ENCODE measurements at regions not wholly inside any gene's neighbourhood (a gene's known extent, or its start where the extent isn't known, plus 50 kb on each side); places are given as distances from the start of the nearest gene placed in this dataset.
"Not testable (repeated sequence)": the region's sequence is repeated elsewhere in the genome, so short reads cannot be mapped to it uniquely, and the experiment has no call there.

- DNase-seq (ENCODE audit: low read depth in 3 of 3) = no peak
These were observed 50.1 kb upstream of the ZNF608 start for GRCh38 chr5:124796495-124796894.

- DNase-seq (ENCODE audit: low read depth in 3 of 3) = no peak
These were observed 51.2 kb upstream of the ZNF608 start for GRCh38 chr5:124797665-124798087.

GRCh38 chr5:124798890-124799289 is 52.5 kb upstream of the ZNF608 start:
- DNase-seq (ENCODE audit: low read depth in 3 of 3) = no peak

DNA sequence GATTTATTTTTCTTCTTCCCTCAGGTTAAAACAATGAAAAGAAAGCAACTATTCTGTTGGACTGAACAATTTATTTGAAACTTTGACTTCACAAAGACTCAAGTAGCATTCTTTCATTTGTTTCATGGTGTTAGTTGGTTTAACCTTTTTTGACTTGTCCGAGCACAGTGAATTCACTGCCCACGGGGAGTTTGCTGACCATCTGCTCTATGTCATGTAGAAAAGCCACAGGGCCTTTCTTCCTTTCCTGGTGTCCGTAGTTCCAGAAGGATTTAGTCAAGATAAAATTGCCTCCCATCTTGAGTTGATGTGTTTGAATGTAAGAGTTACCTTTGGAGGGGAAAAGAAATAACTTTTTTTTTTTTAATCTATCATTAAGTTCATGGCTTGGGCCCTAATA is 55.1 kb upstream of the ZNF608 start:
- no peak for DNase-seq (ENCODE audit: low read depth in 3 of 3)

DNA sequence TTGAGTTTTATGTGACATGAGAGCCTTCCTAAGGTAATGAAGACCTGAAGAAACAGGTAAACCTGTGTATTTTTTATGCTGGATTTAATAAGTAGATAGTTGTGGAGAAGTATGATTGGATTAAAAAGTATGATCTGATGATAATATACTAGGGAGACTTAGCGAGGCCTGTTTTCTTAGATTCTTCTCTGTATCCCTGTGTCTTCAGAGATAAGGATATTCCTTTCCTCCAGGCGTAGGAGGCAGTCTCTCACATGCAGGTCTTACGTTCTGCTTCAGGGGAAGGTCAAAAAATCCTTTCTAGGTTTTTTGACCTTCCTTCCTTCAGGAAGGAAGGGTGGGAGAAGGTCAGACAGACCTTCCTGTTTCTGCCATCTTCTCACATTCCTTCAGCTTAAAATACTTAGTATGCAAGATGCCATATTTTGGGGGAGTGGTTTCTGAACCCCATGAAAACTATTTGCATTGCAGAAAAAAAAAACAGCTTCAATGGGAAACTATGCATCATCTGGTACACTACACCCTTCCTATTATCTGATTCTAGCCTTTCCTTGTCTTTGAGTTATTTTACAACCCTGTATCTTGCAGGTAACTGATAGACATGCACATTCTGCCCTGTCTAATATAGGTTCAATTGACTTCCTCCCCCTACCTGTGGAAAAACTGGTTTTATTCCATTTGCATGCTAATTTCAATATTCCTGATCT is 57.3 kb upstream of the ZNF608 start:
- no peak for DNase-seq (ENCODE audit: low read depth in 3 of 3)

GRCh38 chr5:124806026-124806372 is 59.6 kb upstream of the ZNF608 start:
- no peak for DNase-seq (ENCODE audit: low read depth in 3 of 3)

DNA sequence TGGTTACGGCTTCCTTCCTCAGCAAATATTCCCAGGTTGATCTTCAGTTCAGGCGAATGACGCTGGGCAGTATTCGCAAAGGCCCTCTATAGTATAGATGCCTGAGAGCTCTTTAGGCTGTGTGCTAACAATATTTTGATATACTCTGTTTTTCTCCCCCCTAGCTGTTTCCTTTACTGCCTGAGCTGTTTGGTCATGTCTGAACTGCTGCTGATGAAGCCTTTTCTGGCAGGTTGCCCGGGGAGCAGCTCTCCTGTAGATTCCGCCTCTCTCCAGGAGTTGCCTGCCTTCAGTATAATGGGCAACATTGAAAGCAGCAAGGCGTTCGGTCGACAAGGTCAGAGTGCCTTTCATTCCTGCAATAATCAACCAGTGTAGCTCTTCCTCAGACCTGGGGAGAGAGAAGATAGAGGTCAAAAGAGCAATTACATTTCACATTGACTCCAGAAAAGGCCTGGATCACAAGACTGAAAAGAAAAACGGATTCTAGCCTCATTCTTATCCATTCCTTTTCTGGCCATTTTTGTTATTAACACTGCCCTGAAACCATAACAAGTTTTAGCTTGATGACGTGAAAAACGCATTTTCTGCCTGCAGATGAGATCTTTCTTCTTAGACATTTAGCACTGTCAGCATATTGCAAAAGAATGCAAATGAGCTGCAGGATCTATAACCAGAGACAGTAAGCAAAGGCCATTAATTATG is 60.1 kb upstream of the ZNF608 start:
- DNase-seq (ENCODE audit: low read depth in 3 of 3) = no peak

- DNase-seq (ENCODE audit: low read depth in 3 of 3) = no peak
These were observed 62.4 kb upstream of the ZNF608 start for GRCh38 chr5:124808842-124809268.

GRCh38 chr5:124810396-124811006 is 64.1 kb upstream of the ZNF608 start:
- no peak for DNase-seq (ENCODE audit: low read depth in 3 of 3)

GRCh38 chr5:124812771-124813358 is 66.4 kb upstream of the ZNF608 start:
- DNase-seq (ENCODE audit: low read depth in 3 of 3) = no peak

GRCh38 chr5:124816381-124816780 is 69.9 kb upstream of the ZNF608 start:
- no peak for DNase-seq (ENCODE audit: low read depth in 3 of 3)

DNA sequence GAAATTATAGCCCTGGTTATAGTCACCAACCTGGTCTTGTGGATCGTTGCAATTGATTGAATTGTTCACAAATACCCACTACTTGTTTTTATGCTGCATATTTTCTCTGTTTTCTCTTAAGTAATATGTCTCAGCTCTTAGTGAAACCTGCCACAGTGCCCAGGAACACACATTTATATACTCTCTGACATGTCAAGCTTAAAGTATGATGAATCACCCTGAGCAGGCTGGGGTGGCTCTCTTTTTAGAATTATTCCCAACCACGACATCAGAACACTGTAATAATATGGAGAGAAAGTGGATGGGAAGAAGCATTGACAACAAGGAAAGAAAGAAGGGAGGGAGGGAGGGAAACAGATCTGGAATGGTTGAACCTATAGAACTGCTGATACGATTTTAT is 72.8 kb upstream of the ZNF608 start:
- no peak for DNase-seq (ENCODE audit: low read depth in 3 of 3)

- DNase-seq (ENCODE audit: low read depth in 3 of 3) = no peak
These were observed 76.2 kb upstream of the ZNF608 start for GRCh38 chr5:124822647-124823046.

GRCh38 chr5:124823380-124823779 is 76.9 kb upstream of the ZNF608 start:
- no peak for DNase-seq (ENCODE audit: low read depth in 3 of 3)

DNA sequence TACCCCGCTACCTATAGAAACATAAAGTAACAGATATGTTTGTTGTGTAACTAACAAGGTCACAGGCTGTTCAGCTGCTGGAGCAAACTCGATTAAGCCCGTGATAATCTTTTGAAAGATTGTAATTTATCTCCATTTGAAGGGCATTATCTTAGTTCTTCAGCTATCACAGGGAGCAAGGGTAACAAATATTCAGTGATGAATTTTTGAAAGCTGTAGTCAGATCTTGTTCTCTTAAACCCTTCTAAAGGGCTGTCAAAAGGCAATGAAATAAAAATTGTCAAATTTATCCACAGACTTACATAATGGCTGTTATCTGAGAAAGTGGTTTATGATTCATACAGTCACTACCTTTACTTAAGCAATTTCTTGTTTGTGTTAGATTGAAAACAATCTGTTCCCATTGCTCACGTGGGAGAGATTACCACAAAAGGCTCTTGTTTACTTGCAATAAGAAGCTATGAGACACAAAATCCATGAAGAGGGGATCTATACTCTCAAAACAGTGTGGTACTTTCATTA is 78.3 kb upstream of the ZNF608 start:
- no peak for DNase-seq (ENCODE audit: low read depth in 3 of 3)

DNA sequence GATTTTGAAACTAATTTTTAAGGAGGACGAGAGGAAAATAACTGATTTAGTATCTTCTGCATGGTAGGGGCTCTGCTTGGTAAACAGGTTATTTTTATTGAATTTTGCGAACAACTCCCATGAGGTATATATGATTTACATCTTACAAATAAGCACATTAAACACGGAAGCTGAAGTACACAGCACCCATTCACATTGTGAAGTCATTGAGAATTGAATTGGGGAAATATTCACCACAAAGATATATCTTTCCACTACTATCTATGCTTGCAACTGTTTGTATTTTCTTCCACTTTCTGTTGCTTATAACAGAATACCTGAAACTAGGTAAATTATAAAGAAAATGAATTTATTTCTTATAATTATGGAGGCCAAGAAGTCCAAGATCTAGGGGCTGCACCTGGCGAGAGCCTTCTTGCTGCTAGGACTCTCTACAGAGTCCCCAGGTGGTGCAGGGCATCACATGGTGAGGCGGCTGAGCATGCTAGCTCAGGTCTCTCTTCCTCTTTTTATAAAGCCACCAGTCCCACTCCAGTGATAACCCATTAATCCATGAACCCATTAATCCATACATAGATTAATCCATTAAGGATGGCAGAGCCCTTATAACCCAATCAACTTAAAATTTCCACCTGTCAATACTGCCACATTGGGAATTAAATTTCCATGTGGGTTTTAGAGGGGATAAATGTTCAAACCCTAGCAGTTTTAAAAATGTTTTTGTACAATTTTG is 79.0 kb upstream of the ZNF608 start:
- no peak for DNase-seq (ENCODE audit: low read depth in 3 of 3)

DNA sequence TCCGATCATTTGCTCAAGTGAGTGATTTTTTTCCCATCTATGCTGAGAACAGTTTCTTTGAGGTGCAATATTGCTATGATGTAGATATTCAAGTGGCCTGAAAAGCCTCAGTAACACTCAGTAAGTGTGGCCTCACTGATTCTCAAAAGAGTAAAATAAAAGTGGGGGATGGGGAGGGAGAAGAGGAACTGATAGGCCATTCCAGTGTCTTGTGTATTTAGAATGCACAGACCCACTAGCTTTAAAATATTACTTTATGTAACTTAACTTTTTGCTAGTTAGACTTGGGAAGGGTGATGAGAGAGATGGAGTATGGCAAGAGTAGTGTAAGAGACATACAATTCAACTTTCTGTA is 79.5 kb upstream of the ZNF608 start:
- no peak for DNase-seq (ENCODE audit: low read depth in 3 of 3)

DNA sequence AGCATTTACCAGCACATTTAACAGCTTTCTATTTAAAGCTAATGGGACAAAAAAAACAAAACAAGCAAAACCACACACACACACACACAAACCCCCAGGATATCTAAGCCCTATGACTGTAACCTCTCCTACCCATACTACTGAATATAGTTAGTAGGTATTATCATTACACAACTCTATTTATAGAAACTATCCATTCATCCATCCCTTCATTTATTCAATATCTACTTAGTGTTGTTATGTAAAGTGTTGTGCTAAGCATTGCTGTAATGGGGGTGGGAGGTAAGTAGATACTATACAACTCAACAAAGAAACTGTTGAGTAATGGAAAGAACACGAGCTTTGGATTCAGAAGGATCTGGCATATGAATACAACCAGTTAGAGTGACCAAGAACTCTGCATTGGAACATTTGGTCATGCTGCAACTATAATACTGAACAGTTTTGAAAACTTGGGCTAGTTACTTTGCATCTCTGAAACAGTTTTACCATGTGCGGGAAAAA is 82.3 kb upstream of the ZNF608 start:
- DNase-seq (ENCODE audit: low read depth in 3 of 3) = no peak

DNA sequence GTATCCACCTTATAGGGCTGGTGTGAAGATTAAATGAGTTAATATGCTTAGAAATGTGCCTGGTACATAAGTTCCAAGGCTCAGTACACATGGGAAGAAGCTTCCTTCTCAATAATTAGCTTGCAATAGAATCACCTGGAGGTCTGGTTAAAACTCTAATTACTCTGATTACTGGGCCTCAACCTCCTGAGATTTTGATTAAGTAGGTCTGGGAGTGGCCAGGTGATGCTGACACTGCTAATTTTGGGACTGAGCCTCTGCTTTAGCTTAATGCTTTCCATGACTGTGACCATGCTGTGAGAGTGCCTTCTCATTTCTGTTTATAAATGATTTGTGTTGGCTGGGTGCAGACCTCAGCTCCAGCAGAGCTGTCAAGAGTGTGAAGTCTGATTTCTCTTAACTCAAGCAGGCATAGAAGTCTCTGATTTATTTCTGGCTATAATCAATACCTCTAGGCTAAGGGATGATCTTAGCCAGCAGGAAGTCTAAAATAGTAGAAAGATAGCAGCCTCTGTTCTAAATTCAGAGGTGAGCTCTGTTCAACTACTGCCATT is 85.3 kb upstream of the ZNF608 start:
- no peak for DNase-seq (ENCODE audit: low read depth in 3 of 3)

GRCh38 chr5:124832510-124832909 is 86.1 kb upstream of the ZNF608 start:
- no peak for DNase-seq (ENCODE audit: low read depth in 3 of 3)

DNA sequence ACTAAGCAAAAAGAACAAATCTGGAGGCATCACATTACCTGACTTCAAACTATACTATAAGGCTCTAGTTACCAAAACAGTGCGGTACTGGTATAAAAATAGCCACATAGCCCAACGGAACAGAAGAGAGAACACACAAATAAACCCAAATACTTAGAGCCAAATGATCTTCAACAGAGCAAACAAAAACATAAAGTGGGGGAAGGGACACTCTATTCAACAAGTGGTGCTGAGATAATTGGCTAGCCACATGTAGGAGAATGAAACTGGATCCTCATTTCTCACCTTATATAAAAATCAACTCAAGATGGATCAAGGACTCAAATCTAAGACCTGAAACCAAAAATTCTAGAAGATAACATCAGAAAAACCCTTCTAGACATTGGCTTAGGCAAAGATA is 89.9 kb upstream of the ZNF608 start:
- DNase-seq (ENCODE audit: low read depth in 3 of 3) = not testable (repeated sequence)

Measured in stimulated activated CD4-positive, alpha-beta T cell treated with anti-CD3 and anti-CD28 coated beads, TNF-alpha, amount 100 ng/mL, for 4 hours (primary cell).